HG03280 (cell line): ENCODE measurements at regions not wholly inside any gene's neighbourhood (a gene's known extent, or its start where the extent isn't known, plus 50 kb on each side); places are given as distances from the start of the nearest gene placed in this dataset.

Experiments used
- ATAC-seq: cut with Tn5 transposase; IDR thresholded peaks from one replicate; pipeline ENCODE4 v1.9.1; 2021; ENCODE audit warnings: mild to moderate bottlenecking, moderate library complexity; ENCODE audit not compliant: unreplicated experiment

DNA sequence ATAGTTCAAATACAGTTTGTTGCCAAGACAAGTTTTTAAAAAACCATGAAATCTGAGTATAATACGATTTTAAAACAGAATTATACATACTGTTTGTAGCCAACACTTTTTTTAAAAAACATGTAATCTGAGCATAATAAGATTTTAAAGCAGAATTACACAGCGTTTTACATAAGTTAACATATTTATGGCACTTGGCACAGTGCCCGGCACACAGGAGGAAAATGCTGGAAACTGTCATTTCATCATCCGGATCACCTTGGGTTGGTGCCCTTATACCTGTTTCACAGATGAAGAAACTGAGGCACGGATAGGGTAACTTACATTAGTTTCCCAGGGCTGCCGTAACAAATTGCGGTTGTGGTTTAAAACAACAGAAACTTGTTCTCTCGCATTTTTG lies 193.0 kb downstream of the BMP7 start:
- ATAC-seq: no peak

DNA sequence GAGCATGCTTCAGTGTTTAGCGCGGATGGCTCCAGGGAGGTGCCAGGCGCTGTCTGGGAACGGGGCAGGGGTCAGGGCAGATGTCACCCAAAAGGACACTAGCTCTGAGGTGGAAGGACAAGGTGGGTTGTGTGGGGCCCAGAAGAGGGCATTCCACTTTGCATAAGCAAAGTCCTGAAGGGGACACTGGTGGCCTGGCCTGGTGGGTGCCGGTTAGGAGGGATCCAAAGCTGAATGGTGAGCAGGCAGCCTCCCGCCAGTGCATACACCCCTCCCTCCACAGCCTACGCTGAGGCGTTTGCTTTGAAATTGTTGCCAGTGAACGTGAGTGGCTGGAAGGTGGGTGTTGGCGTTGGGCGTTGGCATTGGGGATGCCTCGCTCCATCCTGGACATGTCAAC lies 192.1 kb downstream of the BMP7 start:
- ATAC-seq: no peak

DNA sequence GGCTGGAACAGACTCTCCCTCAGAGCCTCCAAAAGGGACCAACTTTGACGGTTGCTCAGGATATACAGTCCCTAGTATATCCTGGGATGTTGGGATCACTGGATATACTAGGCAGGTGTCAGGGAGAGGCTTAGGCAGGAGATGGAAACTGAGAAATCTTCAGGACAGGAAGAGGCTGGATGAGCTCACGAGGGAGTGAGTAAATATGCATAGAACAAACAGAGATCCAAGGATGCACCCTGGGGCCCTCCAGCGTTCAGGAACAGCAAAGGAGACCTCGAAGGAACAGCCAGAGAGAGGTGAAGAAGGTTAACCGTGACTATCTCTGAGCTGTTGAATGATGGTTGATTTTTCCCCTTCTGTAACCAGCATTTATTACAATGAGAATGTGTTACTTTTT lies 191.3 kb downstream of the BMP7 start:
- no peak for ATAC-seq

DNA sequence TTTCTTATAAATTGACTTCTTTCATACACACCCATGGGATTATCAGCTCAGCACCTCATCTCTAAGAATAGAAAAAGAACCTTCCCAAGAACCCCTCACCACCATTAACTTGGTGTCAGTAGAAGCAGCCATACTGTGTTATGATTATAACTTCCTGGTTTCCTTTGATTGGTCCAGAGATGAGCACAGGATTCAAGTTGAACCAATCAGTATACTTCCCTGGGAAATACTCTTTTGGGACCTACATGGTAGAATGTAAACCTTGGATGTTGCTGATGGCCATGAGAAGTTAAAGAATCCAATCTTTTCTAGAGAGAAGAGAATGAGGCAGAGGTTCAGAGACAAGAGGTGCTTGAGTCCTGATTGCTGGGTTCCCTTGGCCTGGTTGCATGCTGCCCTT lies 190.8 kb downstream of the BMP7 start:
- no peak for ATAC-seq

DNA sequence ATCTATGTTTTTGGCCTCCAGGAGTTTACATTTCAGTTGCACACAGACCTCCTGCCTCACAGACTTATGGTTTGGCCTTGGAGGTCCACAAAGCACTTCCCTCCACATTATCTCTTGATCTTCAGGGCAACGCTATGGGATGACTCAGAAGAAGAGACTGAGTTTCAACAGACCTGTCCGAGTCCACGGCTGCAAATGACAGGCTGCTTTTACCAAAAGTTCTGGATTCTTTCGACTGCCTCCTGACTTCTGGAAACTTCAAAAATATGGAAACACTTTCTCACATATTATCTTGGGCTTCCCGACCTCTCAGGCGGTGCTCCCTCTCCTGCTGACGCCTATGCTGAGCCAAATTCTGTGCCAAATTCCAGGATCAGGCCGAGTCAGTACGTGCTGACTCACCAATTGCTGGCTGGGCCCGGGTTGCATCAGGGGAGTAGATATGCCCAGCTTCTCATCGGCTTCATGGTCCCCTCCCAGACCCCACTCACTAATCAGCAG lies 190.2 kb downstream of the BMP7 start:
- ATAC-seq: no peak

DNA sequence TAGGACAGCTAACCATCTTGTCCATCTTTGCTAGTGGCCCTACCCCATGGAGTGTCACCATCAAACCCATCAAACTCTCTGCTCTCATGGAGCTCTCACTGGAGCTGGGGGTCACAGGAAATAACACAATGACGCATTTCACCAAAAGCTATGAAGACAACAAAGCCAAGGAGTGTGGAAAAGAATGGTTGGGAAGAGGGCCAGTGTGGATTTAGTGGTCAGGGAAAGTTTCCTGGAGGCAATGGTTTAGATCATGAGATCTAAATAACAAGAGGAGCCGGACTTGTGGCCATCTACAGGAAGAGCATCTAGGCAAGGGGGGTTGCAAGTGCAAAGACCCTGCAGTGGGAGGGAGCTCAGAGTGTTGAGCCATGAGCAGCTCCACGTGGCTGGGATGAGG lies 189.5 kb downstream of the BMP7 start:
- no peak for ATAC-seq

DNA sequence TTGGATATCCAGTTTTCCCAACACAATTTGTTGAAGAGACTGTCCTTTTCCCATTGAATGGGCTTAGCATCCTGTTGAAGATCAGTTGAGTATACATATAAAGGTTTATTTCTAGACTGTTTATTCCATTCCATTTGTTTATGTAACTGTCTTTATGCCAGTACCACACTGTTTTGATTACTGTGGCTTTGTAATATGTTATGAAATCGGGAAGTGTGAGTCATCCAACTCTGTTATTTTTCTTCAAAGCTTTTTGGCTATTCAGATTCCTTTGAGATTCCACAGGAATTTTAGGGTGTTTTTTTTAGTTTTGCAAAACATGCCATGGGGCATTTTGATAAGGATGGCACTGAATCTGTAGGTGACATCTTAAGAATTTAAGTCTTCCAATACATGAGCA lies 188.3 kb downstream of the BMP7 start:
- no peak for ATAC-seq

DNA sequence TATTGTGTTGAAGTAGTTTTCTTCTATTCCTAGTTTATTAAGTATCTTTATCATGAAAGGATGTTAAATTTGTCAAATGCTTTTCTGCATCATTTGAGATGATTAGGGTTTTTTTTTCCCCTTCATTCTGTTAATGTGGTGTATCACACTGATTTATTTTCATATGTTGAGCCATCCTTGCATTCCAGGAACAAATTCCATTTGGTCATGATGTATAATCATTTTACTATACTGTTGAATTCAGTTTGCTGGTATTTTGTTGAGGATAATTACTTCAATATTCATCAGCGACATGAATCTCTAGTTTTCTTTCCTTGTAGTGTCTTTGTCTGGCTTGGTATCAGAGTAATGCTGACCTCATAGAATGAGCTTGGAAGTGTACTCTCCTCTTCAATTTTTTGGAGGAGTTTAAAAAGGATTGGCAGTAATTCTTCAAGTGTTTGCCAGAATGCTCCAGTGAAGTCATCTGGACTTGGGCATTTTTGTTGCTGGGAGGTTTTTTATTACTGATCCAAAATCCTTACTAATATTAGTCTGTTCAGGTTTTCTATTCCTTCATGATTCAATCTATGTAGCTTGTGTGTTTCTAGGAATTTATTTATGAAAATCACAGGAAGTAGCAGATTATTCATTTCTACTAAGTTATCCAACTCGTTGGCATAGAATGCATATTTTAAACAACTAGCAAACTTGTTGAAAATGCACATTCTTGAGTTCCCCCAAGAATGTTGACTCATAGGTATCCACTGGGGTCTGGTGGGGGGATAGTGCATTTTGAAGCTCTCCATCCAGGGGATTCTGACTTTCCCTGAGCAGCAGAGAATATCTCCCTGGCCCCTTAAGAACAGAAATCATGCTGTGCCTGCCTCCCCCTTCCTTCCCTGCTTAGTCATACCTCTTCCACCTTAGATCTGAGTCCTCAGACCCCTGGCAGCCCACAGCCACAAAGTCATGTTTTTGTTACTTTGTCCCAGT lies 187.1 kb downstream of the BMP7 start:
- no peak for ATAC-seq

DNA sequence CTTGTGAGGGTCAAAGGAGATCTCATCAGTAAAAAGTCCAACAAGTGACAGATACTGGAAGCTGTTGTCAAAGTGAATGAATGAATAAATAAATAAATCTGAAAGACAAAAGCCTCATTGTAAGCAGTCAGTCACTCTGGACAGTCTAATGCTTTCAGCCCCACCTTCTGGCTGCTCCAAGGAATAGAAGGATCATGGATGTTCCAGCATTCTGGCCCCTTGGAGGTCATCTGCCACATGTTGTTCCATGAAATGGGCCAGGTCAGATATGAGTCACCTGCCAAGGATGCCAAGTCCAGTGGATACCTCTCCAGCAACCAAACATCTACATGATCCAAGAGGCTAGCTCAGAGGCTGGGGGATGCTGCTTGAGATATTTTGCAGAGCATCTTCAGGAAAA lies 185.6 kb downstream of the BMP7 start:
- no peak for ATAC-seq

DNA sequence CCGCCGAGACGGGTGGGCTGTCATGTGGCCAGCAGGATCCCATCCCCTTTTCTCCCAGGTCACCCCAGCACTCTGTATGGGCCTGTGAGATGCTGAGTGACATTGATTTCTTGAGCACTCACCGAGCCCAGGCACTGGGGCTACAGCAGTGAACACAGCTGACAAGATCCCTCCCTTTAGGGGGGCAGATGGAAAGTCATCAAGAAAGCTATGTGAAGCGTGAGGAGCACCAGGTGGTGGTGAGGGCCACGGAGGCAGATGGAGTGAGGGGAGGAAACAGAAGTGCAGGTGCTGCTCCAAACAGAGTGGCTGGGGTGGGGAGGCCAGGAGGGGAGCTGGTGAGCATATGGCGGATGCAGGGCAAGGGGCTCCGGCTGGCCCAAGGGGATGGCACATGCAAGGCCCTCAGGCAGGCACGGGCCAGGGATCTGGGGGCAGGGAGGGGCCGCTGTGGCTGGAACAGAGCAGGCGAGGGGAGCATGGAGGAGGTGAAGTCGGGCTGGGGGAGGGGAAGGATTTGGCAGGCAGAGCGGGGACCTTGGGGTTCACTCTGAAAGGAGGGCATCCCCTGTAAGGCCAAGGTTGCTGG lies 184.0 kb downstream of the BMP7 start:
- no peak for ATAC-seq

DNA sequence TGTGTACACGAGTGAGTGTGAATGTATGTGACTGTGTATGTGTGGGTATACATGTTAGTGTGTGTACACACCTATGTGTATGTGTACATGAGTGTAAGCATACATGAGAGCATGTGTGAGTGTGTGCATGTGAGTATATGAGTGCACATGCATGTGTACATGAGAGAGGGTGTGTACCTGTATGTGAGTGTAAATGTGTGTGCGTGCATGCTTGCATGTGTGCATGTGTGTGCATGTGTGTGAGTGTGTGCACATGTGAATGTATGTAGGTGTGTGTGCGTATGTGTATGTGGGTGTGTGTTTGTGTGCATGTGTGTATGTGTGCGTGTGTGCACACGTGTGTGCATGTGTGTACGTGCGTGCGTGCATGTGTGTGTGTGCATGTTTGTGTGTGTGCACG lies 183.4 kb downstream of the BMP7 start:
- ATAC-seq: no peak

DNA sequence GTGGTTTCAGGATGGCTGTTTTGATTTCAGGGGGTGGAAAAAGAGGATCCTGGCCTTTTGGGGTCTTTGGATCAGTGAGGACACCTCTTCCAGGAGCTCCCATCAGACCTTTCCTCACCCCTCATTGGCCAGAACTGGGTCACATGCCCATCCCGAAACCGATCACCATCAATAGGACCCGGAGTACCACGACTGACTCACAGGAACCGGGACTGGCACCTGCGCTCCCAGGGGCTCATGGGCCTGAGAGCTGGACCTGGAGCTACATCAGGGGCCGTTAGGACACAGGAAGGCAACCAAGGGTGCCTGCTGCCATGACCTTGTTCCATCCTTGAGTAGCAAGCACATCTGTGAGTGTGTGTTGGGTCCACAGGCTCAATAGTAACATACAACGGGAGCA lies 180.4 kb downstream of the BMP7 start:
- no peak for ATAC-seq

DNA sequence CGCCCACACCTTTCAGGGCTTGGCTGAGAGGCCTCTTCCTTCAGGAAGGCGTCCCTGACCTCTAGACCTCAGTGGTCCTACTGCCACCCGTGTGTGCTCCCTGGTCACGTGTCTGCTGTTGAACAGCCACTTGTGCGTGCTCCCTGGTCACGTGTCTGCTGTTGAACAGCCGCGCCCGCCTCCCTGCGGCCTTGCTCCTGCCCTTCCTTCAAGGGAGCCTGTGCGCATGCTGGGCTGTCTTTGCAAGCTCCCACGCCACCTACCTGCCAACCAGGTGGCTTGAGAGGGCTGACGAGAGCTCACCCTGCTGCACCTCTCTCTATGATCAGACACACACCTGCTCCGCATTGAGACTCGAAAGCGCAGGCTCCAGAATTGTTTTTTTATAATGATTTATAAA lies 179.3 kb downstream of the BMP7 start:
- ATAC-seq: no peak

DNA sequence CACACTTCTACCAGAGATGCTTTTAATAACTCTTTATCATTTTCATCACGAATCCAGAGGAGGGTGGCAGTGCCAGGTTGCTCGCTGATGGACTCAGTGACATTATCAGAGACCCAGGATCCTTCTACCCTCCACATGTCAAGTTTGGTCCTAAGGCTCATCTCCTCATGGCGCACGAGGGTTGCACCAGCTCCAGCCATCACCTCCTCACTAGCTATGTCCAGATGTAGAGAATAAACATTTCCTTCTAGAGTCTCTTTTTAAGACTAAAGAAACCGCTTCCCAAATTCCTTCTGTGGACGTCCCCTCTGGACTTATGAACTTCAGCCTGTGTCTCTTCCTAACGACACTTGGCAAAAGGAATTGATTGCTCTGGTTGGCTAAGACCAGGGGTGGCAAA lies 178.7 kb downstream of the BMP7 start:
- no peak for ATAC-seq

DNA sequence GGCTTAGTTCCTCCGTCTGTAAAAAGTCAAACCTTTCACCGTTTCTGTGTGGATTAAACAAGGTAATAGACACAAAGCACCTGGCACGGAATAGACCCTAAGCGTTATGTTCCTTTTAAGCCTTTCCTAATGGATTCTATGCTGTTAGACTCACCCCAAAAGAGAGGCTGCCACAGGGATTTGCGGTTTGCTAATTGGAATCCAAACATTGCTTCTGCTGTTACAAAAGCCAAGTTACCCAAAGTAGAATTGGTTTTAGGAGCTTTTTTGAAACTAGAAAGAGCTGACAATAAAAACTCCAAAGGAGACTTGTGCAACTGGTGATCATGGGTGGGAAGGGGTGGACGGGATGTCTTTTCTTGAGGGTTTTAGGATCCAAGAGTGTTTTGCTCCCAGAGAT lies 178.0 kb downstream of the BMP7 start:
- no peak for ATAC-seq

DNA sequence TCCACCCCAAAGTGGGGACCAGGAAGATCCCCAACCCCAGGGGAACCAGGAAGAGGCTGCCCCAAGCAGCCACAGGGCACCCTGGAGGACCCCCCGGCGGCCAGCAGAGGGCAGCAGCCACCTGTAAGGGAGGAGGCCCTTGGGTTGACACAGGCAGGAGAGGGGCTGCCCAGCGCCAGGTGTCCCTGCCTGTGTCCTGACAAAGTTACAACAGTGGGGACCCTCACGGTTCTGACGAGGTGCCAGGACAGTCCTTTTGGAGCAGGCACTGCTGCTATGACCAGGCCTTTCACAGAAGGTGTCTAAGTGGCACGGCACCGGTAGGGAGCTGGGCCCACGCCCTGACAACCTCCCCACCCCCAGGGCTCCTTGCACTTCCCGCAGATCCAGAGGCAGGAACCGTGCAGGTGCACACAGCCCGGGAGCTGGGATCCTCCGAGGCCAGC lies 176.7 kb downstream of the BMP7 start:
- peak; percentile 72 for ATAC-seq

DNA sequence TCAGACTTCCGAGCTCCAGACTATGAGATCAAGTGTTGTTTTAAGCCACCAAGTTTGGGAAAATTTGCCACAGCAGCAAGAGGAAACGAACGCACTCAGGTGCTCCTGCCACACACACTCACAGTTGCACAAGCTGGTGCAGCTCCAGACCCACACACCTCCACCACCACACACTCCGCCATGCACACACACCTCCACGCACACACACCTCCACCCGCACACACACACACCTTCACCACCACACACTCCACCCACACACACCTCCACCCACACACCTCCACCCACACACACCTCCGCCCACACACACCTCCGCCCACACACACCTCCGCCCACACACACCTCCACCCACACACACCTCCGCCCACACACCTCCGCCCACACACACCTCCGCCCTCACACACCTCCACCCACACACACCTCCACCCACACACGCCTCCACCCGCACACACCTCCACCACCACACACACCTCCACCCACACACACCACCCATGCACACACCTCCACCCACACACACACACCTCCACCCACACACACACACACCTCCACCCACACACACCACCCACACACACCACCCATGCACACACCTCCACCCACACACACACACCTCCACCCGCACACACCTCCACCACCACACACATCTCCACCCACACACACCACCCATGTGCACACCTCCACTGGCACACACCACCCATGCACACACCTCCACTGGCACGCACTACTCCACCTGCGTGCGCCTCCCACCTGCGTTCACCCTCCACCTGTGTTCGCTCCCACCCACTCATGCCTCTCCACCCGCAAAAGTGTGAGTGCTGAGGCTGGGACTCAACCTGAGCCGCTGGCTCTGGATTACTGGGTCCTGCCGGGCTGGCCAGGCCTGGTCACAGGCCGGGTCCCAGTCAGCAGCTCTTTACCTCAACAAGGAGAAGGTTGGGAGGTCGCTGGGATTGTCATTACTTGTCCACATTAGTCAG lies 175.6 kb downstream of the BMP7 start:
- no peak for ATAC-seq

DNA sequence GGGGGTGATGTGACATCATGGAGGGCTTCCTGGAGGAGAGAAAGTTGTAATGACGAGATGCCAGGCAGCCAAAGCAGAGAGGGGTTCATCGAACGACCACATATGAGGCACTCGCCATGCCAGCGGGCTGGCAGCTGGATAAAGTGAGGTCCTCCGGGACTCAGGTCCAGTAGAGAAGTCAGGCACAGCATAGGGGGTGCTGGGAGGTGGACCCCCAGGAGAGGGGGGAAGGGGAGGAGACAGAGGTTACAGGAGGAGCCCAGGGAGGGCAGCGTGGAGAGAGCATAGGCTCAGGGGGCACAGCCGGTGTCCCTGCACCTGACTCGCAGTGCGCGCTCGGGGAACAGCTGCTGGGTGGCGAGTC lies 174.7 kb downstream of the BMP7 start:
- no peak for ATAC-seq

DNA sequence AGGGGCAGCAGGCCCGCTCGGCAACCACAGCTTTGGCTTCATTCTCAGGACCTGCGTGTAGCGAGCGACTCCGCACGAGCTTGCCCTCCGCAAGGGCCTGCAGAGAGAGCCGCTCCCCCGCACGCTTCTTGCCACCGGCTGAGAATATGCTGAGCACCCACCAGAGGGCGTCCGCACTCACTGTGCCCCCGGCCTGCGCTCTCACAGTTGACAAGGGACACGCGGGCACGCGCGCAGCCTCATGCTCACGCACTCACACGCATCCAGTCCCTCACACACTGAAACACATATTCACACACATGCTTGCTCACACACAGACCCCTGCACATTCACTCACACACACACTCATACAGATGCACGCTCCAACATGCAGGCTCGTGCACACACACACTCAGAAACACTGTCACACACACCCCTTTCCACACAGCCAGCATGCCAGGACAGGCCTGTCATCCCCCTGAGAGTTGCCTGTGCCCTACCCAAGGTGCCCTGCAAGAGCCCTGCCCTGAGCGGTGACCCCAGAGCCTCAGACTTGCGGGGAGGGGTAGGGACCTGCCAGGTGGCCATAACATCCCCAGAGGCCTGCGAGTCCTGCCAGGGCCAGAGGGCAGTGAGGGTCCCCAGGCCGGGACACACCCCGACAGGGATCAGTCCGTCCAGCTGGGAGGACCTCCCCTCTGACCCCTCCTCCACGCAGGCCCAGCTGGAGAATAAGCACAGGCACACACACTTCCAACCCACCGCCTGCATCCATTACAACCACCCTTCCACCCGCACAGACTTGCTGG lies 174.1 kb downstream of the BMP7 start:
- ATAC-seq: no peak

DNA sequence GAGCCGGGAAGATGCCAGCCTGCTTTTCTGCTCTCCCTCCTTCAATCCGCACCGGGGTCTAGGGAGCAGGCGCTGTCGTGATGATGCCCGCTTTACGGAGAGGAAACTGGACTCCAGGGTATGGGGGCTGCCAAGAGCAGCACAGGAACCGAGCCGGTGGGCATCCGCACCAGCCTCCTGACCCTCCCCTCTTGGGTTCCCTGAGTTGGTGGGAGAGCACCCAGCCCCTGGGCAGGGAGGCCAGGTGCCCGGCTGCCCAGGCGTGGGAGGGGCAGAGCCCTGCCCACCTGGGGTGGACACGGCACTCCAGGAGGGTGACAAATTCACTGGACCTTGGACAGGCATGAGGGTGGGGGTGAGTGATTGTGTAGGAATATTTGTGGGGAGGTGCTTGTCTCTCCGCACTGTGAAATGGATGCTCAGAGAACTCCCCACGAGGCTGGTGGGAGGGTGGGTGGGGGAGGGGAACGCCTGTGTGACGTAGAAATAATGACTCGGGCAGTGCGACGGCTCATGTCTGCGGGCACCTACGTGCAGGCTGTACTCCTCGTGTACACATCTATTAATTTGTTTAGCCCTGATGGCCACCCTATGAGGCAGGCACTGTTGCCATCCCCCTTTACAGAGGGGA lies 173.4 kb downstream of the BMP7 start:
- ATAC-seq: no peak
